Fibroblast of upper back skin (primary cell): ENCODE measurements at regions not wholly inside any gene's neighbourhood (a gene's known extent, or its start where the extent isn't known, plus 50 kb on each side); places are given as distances from the start of the nearest gene placed in this dataset.
"Not testable (repeated sequence)": the region's sequence is repeated elsewhere in the genome, so short reads cannot be mapped to it uniquely, and the experiment has no call there.

Source experiments
- DNase-seq: peaks from one replicate; pipeline ENCODE4 v3.0.0-alpha.2; 2013

DNA sequence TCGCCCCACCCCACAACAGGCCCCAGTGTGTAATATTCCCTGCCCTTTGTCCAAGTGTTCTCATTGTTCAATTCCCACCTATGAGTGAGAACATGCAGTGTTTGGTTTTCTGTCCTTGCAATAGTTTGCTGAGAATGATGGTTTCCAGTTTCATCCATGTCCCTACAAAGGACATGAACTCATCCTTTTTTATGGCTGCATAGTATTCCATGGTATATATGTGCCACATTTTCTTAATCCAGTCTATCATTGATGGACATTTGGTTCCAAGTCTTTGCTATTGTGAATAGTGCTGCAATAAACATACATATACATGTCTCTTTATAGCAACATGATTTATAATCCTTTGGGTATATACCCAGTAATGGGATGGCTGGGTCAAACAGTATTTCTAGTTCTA, 132.7 kb downstream of the SNX10 start:
- not testable (repeated sequence) for DNase-seq

- DNase-seq: no peak
These were observed 134.0 kb downstream of the SNX10 start for GRCh38 chr7:26425655-26426054.

GRCh38 chr7:26426096-26426495, 134.4 kb downstream of the SNX10 start:
- no peak for DNase-seq

DNA sequence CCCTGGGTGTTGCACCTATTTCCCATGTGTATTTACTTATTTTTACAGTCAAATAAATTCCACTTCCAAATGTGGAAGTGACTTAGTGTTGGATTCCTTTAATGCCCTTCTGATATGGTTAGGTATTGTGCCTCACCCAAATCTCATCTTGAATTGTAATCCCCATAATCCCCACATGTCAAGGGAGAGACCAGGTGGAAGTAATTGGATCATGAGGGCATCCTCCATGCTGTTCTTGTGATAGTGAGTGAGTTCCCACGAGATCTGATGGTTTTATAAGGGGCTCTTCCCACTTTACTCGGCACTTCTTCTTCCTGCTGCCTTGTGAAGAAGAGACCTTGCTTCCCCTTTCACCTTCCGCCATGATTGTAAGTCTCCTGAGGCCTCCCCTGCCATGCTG, 136.9 kb downstream of the SNX10 start:
- DNase-seq: no peak

GRCh38 chr7:26429168-26429567, 137.5 kb downstream of the SNX10 start:
- DNase-seq: no peak

GRCh38 chr7:26434974-26435373, 143.3 kb downstream of the SNX10 start:
- DNase-seq: no peak

GRCh38 chr7:26437003-26437532, 145.4 kb downstream of the SNX10 start:
- no peak for DNase-seq

- DNase-seq: no peak
These were observed 146.4 kb downstream of the SNX10 start for GRCh38 chr7:26438078-26438477.

DNA sequence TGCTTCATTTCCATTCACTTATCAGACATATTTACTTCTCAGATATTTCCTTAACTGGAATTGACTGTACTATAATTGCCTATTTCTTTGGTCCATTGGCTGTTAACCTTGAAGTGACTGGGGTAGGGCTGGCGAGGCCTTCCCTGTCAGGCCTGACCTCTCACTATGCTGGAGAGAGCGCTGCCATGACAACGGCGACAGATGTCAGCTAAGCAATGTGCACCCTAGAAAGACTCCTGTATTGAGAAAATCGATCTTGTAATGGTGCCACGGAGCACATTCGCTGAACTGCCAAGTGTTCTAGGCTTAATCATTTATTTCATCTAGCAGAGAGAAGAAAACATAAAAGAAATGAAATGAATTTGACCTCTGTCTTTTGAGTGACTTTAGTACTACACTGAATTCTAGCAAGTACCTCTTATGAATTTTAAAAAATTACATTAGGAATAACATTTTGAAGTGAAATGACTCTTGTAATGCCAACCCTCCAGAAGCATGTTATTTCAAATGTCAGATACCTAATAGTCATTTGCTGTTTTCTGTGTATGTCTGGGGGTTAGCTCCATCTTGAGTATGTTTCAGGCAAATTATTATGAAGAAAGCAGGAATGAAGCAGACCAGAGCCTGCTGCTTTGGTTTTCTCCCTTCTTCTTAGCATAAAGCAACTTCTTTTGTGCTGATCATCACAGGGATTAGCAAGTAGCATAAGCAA, 148.0 kb downstream of the SNX10 start:
- DNase-seq: no peak

GRCh38 chr7:26440233-26441001, 148.8 kb downstream of the SNX10 start:
- DNase-seq: no peak

- DNase-seq: no peak
These were observed 149.4 kb downstream of the SNX10 start for GRCh38 chr7:26441002-26441521.

DNA sequence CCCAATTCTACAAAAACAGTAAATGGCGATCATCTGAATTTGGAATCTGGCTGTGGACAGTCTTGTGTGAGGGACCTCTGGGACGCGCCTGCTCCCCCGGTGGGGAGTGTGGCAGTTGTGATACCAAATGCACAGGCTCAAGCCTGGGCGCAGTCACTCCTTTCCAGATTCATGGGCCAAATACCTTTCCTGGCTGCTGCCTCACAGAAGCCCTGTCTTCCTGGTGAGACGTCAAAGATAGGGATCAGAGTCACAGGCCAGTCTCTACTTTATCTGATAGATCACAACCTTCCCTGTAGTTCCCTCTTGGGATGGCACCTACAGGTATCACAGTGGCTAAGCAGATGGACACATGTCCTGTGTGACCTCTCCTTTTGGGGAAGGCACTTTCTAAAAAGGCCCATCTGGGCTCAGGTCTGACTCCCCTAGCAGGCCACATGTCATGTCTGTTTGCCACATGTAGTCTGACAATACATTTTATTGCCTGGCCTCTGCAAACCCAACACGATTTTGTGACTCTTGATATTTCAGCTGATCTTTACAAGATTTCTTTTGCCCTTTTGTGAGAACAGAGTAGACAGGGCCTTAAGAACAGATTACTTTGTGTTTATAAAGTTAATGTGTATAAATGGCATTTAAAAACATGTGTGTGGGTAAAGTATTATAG, 150.1 kb downstream of the SNX10 start:
- no peak for DNase-seq

DNA sequence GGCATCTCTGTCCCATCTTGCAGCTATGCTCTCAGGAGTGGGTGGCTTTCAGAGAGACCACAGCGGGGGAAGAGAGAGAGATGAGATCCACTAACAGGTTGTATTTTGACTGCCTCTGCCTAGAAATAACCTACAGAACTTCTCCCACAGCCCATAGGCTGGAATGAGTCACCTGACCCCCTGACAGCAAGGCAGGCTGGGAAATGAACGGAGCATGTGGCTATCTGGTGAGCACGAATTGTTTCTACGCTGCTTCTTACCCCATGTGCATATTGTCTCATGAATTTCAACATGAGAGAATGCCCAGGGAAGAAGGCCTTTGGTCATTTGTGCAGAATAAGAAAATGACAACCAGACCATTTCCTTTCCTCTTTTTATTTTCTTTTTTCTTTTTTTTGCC, 151.3 kb downstream of the SNX10 start:
- no peak for DNase-seq

DNA sequence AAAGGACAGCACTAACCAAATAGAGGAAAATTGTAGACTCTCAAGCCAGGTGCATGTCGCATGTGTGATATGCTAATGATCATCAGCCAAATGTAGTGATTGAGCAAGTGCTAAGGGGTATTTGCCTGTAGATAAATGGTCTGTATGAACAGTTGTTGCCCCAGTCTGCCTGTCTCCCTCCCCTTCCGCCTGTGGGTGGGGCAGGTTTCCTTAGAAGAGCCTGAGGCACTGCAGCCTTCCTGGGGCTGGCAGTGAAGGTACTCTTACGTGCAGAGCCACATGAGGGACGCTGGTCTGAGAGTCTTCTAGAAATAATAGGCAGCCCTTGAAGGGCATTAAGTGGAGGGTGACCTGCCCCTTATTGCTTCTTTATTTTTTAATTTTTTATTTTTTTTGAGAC, 152.1 kb downstream of the SNX10 start:
- DNase-seq: no peak

GRCh38 chr7:26444555-26444954, 152.9 kb downstream of the SNX10 start:
- DNase-seq: no peak

- DNase-seq: no peak
These were observed 155.5 kb downstream of the SNX10 start for GRCh38 chr7:26447116-26447515.

- DNase-seq: peak; percentile 76
These were observed 157.8 kb downstream of the SNX10 start for GRCh38 chr7:26449175-26450165.

GRCh38 chr7:26451997-26452396, 160.3 kb downstream of the SNX10 start:
- no peak for DNase-seq

- DNase-seq: peak; percentile 19
These were observed 162.5 kb downstream of the SNX10 start for GRCh38 chr7:26454180-26454579.

GRCh38 chr7:26457696-26458327, 166.2 kb downstream of the SNX10 start:
- no peak for DNase-seq

DNA sequence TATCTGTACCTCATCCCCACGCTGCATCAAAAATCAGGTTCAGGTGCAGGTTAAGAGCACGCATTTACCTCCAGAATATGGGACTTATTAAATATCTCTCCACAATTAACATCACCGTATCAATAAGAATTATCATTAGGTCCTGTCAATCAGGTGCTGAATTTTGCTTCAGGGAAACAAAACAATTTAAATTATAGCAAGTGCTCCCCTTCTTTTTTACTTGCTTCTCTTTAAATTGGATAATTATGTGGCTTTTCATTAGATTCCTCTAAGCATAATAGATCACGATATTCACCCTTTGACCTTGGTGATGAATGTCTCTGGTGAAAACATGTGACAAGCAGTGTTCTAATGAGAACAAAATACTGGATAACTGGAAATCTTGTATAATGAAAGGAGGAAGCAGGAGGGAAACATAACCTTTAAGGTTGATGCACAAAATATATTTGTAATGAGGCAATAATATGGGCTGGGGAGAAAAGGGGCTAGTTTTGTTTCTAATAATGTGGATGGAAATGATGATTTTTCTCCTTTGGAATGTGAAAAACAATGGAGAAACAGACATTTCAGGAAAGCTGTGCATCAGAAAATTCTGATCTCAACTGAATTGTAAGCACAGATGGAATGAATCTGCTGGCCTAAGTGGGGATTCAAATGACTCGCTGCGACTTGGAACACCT, 166.9 kb downstream of the SNX10 start:
- DNase-seq: no peak
